OCI-LY1 (cell line): ENCODE measurements at regions not wholly inside any gene's neighbourhood (a gene's known extent, or its start where the extent isn't known, plus 50 kb on each side); places are given as distances from the start of the nearest gene placed in this dataset.
A peak's percentile ranks its signal among the peaks of the same experiment; 100 is the strongest.

Experiments
- H2AFZ ChIP-seq: fragments of 200-600 bp; sonication (generic), shearing (Covaris generic); 2 replicates; pipeline ENCODE4 v1.6.0; 2014; ENCODE audit warnings: antibody characterized with exemption, mild to moderate bottlenecking, low read length
- H3F3A ChIP-seq: fragments of 200-600 bp; sonication (generic), shearing (Covaris generic); 2 replicates; pipeline ENCODE4 v1.6.0; 2014; ENCODE audit warnings: mild to moderate bottlenecking, antibody characterized with exemption, low read length, moderate library complexity; ENCODE audit not compliant: insufficient read depth
- H3K27ac ChIP-seq: fragments of 200-600 bp; sonication (generic); 2 replicates; pipeline ENCODE4 v1.5.1; 2014; ENCODE audit warnings: low read length, mixed run types, mild to moderate bottlenecking, low read depth; ENCODE audit not compliant: poor library complexity, severe bottlenecking
- H3K27me3 ChIP-seq: fragments of 200-600 bp; sonication (generic); 2 replicates; pipeline ENCODE4 v1.6.0; 2014; ENCODE audit warnings: antibody characterized with exemption, mild to moderate bottlenecking, low read length, moderate library complexity; ENCODE audit not compliant: insufficient read depth
- H3K36me3 ChIP-seq: fragments of 200-600 bp; sonication (generic); 2 replicates; pipeline ENCODE4 v1.6.1; 2014; ENCODE audit warnings: mild to moderate bottlenecking, antibody characterized with exemption, low read length, moderate library complexity, mixed read lengths; ENCODE audit not compliant: insufficient read depth
- H3K4me1 ChIP-seq: fragments of 200-600 bp; sonication (generic); 2 replicates; pipeline ENCODE4 v1.5.1; 2014; ENCODE audit warnings: mild to moderate bottlenecking, low read length, moderate library complexity; ENCODE audit not compliant: insufficient read depth, severe bottlenecking
- H3K4me2 ChIP-seq: fragments of 200-600 bp; sonication (generic), shearing (Covaris generic); 2 replicates; pipeline ENCODE4 v1.6.1; 2014; ENCODE audit warnings: low read length
- H3K4me3 ChIP-seq: fragments of 200-600 bp; sonication (generic); 2 replicates; pipeline ENCODE4 v1.5.1; 2014; ENCODE audit warnings: low read length, low read depth, mild to moderate bottlenecking, mixed read lengths; ENCODE audit not compliant: poor library complexity, severe bottlenecking
- H3K79me2 ChIP-seq: fragments of 200-600 bp; shearing (Covaris generic); 2 replicates; pipeline ENCODE4 v1.6.1; 2016; ENCODE audit warnings: mixed run types, low read length, mixed read lengths; ENCODE audit not compliant: insufficient read depth
- H3K9ac ChIP-seq: fragments of 200-600 bp; sonication (generic), shearing (Covaris generic); 2 replicates; pipeline ENCODE4 v1.6.1; 2014; ENCODE audit warnings: mild to moderate bottlenecking, low read length, mixed read lengths
- H3K9me2 ChIP-seq: fragments of 200-600 bp; sonication (generic), shearing (Covaris generic); 2 replicates; pipeline ENCODE4 v1.6.1; 2014; ENCODE audit warnings: low read depth, mild to moderate bottlenecking, low read length, mixed read lengths
- H3K9me3 ChIP-seq: fragments of 200-600 bp; shearing (Covaris generic); 2 replicates; pipeline ENCODE4 v1.6.1; 2014; ENCODE audit warnings: low read length, mixed read lengths
- H4K20me1 ChIP-seq: fragments of 200-600 bp; sonication (generic), shearing (Covaris generic); 2 replicates; pipeline ENCODE4 v1.6.0; 2016; ENCODE audit warnings: mild to moderate bottlenecking, low read length; ENCODE audit not compliant: insufficient read depth
- EZH2 ChIP-seq: fragments of 200-600 bp; sonication (generic), shearing (Covaris generic); IDR thresholded peaks from 2 replicates; pipeline ENCODE4 v1.8.0; 2017; ENCODE audit warnings: borderline replicate concordance, mixed run types, mild to moderate bottlenecking, antibody characterized with exemption, low read length, moderate library complexity, mixed read lengths
- TF ChIP-seq, protein P1 (sequence below): fragments of 200-600 bp; sonication (generic), shearing (Covaris generic); IDR thresholded peaks from 2 replicates; pipeline ENCODE4 v1.5.1; 2017; ENCODE audit warnings: mild to moderate bottlenecking, antibody characterized with exemption, low read length, moderate library complexity, mixed read lengths

DNA sequence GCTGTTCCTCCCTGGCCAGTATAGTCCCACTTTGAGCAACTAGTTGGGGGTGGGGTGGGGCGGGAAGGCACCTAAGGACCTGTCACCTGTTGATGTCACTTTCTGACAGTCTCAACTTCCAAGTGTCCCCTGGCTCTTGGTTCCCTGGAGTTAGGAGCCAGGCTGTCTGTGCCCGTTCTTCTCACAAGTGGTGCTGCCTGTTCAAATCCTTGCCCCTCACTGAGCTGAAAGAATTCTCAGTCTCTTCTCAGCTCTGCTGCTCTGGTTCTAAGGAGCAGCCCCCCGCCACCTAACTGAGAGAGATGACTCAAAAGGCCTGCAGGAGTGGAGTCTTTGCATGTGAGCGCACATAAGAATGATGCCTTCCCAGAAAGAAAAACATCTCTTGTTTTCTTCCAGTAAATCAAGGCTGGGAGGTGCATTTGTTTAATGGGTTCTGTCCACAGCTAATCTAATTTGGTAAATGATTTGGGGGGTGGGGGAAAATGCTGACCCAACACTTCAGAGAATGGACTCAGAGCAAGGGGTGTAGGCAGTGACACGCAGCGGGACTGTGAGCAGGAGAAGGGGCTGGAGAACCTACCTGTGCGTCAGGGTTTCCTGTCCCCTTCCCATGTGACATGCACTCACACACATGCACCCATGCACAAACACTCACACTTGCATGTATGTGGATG is 78.2 kb upstream of the NLRP1 start:
- no peak for TF ChIP-seq EZH2
- TF ChIP-seq, protein P1, sequence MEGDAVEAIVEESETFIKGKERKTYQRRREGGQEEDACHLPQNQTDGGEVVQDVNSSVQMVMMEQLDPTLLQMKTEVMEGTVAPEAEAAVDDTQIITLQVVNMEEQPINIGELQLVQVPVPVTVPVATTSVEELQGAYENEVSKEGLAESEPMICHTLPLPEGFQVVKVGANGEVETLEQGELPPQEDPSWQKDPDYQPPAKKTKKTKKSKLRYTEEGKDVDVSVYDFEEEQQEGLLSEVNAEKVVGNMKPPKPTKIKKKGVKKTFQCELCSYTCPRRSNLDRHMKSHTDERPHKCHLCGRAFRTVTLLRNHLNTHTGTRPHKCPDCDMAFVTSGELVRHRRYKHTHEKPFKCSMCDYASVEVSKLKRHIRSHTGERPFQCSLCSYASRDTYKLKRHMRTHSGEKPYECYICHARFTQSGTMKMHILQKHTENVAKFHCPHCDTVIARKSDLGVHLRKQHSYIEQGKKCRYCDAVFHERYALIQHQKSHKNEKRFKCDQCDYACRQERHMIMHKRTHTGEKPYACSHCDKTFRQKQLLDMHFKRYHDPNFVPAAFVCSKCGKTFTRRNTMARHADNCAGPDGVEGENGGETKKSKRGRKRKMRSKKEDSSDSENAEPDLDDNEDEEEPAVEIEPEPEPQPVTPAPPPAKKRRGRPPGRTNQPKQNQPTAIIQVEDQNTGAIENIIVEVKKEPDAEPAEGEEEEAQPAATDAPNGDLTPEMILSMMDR: no peak
- Histone ChIP-seq H3K9ac (no peak overlapping the region), H3K27ac (no peak overlapping the region), H3K36me3 (no peaks in the 10 kb centered on the region), H3K9me3 (no peaks in the 10 kb centered on the region), H3K4me1 (no peaks in the 10 kb centered on the region), H2AFZ (no peak overlapping the region), H3K79me2 (no peaks in the 10 kb centered on the region), H3K4me3 (no peak overlapping the region), H3K9me2 (no peaks in the 10 kb centered on the region), H3F3A (no peaks in the 10 kb centered on the region), H4K20me1 (no peaks in the 10 kb centered on the region), H3K27me3 (peaks cover 4% of the 10 kb centered on the region; the same call in 1 of the 2 replicates), H3K4me2 (no peak overlapping the region)

DNA sequence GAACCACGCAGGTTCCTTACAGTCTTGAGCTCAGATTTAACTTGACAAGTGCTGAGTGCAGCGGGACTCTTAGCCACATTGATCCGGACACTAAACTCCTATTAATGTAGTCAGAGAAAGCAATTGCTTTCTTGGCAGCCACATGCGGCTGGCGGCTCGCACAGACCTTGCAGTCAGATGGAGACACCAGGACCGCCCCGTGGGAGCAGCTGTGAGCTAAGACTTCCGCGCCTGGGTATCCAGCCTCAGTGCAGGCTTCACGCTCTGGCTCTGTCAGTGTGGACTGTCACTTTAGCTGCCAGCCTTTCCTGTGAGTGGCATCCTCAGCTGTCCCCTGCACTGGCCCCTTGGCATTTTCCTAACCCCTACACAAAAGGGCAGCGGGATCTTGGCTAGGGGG is 80.9 kb upstream of the NLRP1 start:
- no peaks in the 10 kb centered on the region for H3K9me3 ChIP-seq
- H3K27ac ChIP-seq: no peak overlapping the region
- no peak overlapping the region for H3K4me3 ChIP-seq
- H3K27me3 ChIP-seq: peaks cover 7% of the 10 kb centered on the region; the same call in 1 of the 2 replicates
- no peak for TF ChIP-seq EZH2
- TF ChIP-seq, protein P1: no peak
- H4K20me1 ChIP-seq: no peaks in the 10 kb centered on the region
- H3K79me2 ChIP-seq: no peaks in the 10 kb centered on the region
- H3K9ac ChIP-seq: no peak overlapping the region
- H2AFZ ChIP-seq: no peak overlapping the region
- H3K4me2 ChIP-seq: no peak overlapping the region
- H3K9me2 ChIP-seq: no peaks in the 10 kb centered on the region
- no peaks in the 10 kb centered on the region for H3K36me3 ChIP-seq
- H3K4me1 ChIP-seq: no peaks in the 10 kb centered on the region
- H3F3A ChIP-seq: no peaks in the 10 kb centered on the region

- Histone ChIP-seq H3K9me2 (no peaks in the 10 kb centered on the region), H3F3A (no peaks in the 10 kb centered on the region), H3K4me2 (no peak overlapping the region), H3K9me3 (no peaks in the 10 kb centered on the region), H3K79me2 (no peaks in the 10 kb centered on the region), H4K20me1 (no peaks in the 10 kb centered on the region), H3K4me3 (no peak overlapping the region), H3K36me3 (no peaks in the 10 kb centered on the region), H3K4me1 (no peaks in the 10 kb centered on the region), H3K27ac (no peak overlapping the region), H3K9ac (no peak overlapping the region), H2AFZ (no peak overlapping the region), H3K27me3 (peaks cover 13% of the 10 kb centered on the region)
- TF ChIP-seq EZH2: no peak
- TF ChIP-seq, protein P1: peak; percentile 42; the same call in 1 of the 2 replicates
Observed at GRCh38 chr17:5667871-5668270, 83.6 kb upstream of the NLRP1 start.
